Natural killer cell treated with Interleukin-12 subunit alpha and Interleukin-12 subunit beta and Interleukin-15 and Interleukin-18, amount 100 ng/mL, for 72 hours (primary cell): ENCODE measurements at regions not wholly inside any gene's neighbourhood (a gene's known extent, or its start where the extent isn't known, plus 50 kb on each side); places are given as distances from the start of the nearest gene placed in this dataset.

Source experiments
- ATAC-seq, 2 donors: fragments of 150-1000 bp; cut with Tn5 transposase in 1 of 2; sonication (Bioruptor Pico), chemical (Tn5 transposase) in 1 of 2; 2 replicates each; pipeline ENCODE4 v1.10.0; 2021
- DNase-seq: peaks from one replicate; pipeline ENCODE4 v3.0.0; 2022; ENCODE audit warnings: low spot score
- H3K27ac Mint-ChIP-seq, 2 donors: 1 replicate in 1 of 2; 2 replicates in 1 of 2; pipeline ENCODE4 v1.8.0; 2022; ENCODE audit warnings: mixed read lengths in 2 of 2, mild to moderate bottlenecking in 1 of 2, moderate library complexity in 1 of 2
- H3K27me3 Mint-ChIP-seq, 2 donors: 1 replicate in 1 of 2; 2 replicates in 1 of 2; pipeline ENCODE4 v1.8.0; 2022; ENCODE audit warnings: mixed read lengths in 2 of 2
- H3K36me3 Mint-ChIP-seq: one replicate; pipeline ENCODE4 v1.8.0; 2022; ENCODE audit warnings: mixed read lengths
- H3K4me1 Mint-ChIP-seq, 2 donors: 1 replicate in 1 of 2; 2 replicates in 1 of 2; pipeline ENCODE4 v1.8.0; 2022; ENCODE audit warnings: low read depth in 2 of 2, mixed read lengths in 2 of 2, mild to moderate bottlenecking in 1 of 2
- H3K4me3 Mint-ChIP-seq: one replicate; pipeline ENCODE4 v1.8.0; 2022; ENCODE audit warnings: mixed read lengths
- H3K9me3 Mint-ChIP-seq: 2 replicates; pipeline ENCODE4 v1.8.0; 2022; ENCODE audit warnings: mixed read lengths

GRCh38 chr10:120271696-120272095 is 185.3 kb upstream of the PLPP4 start:
- H3K9me3 Mint-ChIP-seq, result no peaks in the 10 kb centered on the region
- no peak for DNase-seq
- H3K27me3 Mint-ChIP-seq, result peaks cover 4 to 18% of the 10 kb centered on the region in 2 donors
- H3K4me3 Mint-ChIP-seq, result no peak overlapping the region
- no peaks in the 10 kb centered on the region for H3K4me1 Mint-ChIP-seq
- ATAC-seq, result no peak
- H3K36me3 Mint-ChIP-seq, result no peaks in the 10 kb centered on the region
- H3K27ac Mint-ChIP-seq, result no peak overlapping the region

- Mint-ChIP-seq H3K27ac (no peak overlapping the region), H3K27me3 (peaks cover 4 to 20% of the 10 kb centered on the region in 2 donors), H3K36me3 (no peaks in the 10 kb centered on the region), H3K4me3 (no peak overlapping the region), H3K9me3 (no peaks in the 10 kb centered on the region), H3K4me1 (no peaks in the 10 kb centered on the region)
- DNase-seq (no peak), ATAC-seq (no peak)
Measured at GRCh38 chr10:120272350-120272749, 184.7 kb upstream of the PLPP4 start.

GRCh38 chr10:120278069-120278468 is 179.0 kb upstream of the PLPP4 start:
- Mint-ChIP-seq H3K4me3 (no peak overlapping the region), H3K27me3 (peaks cover 13 to 45% of the 10 kb centered on the region in 2 donors), H3K27ac (no peak overlapping the region), H3K4me1 (no peaks in the 10 kb centered on the region), H3K36me3 (no peaks in the 10 kb centered on the region), H3K9me3 (no peaks in the 10 kb centered on the region)
- no peak for ATAC-seq
- DNase-seq, result no peak

- no peak for ATAC-seq
- no peak overlapping the region for H3K4me3 Mint-ChIP-seq
- no peak overlapping the region for H3K27ac Mint-ChIP-seq
- H3K27me3 Mint-ChIP-seq, result peaks cover 13 to 41% of the 10 kb centered on the region in 2 donors
- no peaks in the 10 kb centered on the region for H3K9me3 Mint-ChIP-seq
- no peaks in the 10 kb centered on the region for H3K36me3 Mint-ChIP-seq
- no peaks in the 10 kb centered on the region for H3K4me1 Mint-ChIP-seq
- no peak for DNase-seq
Measured at GRCh38 chr10:120279196-120279595, 177.8 kb upstream of the PLPP4 start.

- H3K4me3 Mint-ChIP-seq, result no peak overlapping the region
- ATAC-seq, result no peak
- H3K27me3 Mint-ChIP-seq, result peaks cover 9 to 25% of the 10 kb centered on the region in 2 donors
- no peak overlapping the region for H3K27ac Mint-ChIP-seq
- no peaks in the 10 kb centered on the region for H3K4me1 Mint-ChIP-seq
- DNase-seq, result no peak
- no peaks in the 10 kb centered on the region for H3K9me3 Mint-ChIP-seq
- no peaks in the 10 kb centered on the region for H3K36me3 Mint-ChIP-seq
Measured at GRCh38 chr10:120282421-120282820, 174.6 kb upstream of the PLPP4 start.

GRCh38 chr10:120282846-120283492 is 174.1 kb upstream of the PLPP4 start:
- no peaks in the 10 kb centered on the region for H3K36me3 Mint-ChIP-seq
- peaks cover 9 to 25% of the 10 kb centered on the region in 2 donors for H3K27me3 Mint-ChIP-seq
- H3K27ac Mint-ChIP-seq, result no peak overlapping the region
- no peaks in the 10 kb centered on the region for H3K9me3 Mint-ChIP-seq
- no peak overlapping the region for H3K4me3 Mint-ChIP-seq
- H3K4me1 Mint-ChIP-seq, result no peaks in the 10 kb centered on the region
- ATAC-seq (no peak), DNase-seq (no peak)

- H3K27ac Mint-ChIP-seq, result no peak overlapping the region
- no peaks in the 10 kb centered on the region for H3K4me1 Mint-ChIP-seq
- no peak for ATAC-seq
- H3K4me3 Mint-ChIP-seq, result no peak overlapping the region
- DNase-seq, result no peak
- no peaks in the 10 kb centered on the region for H3K9me3 Mint-ChIP-seq
- no peaks in the 10 kb centered on the region for H3K36me3 Mint-ChIP-seq
- peaks cover 8 to 12% of the 10 kb centered on the region in 2 donors for H3K27me3 Mint-ChIP-seq
Measured at GRCh38 chr10:120285408-120285807, 171.6 kb upstream of the PLPP4 start.

- Mint-ChIP-seq H3K27me3 (peaks cover 15 to 19% of the 10 kb centered on the region in 2 donors), H3K9me3 (no peaks in the 10 kb centered on the region), H3K27ac (no peak overlapping the region), H3K4me3 (no peak overlapping the region), H3K4me1 (no peaks in the 10 kb centered on the region), H3K36me3 (no peaks in the 10 kb centered on the region)
- ATAC-seq, result no peak
- DNase-seq, result no peak
Measured at GRCh38 chr10:120286280-120286679, 170.7 kb upstream of the PLPP4 start.

- Mint-ChIP-seq H3K4me1 (no peaks in the 10 kb centered on the region), H3K4me3 (no peak overlapping the region), H3K36me3 (no peaks in the 10 kb centered on the region), H3K27me3 (peaks cover 23 to 44% of the 10 kb centered on the region in 2 donors), H3K9me3 (no peaks in the 10 kb centered on the region), H3K27ac (no peak overlapping the region)
- ATAC-seq (no peak), DNase-seq (no peak)
Measured at GRCh38 chr10:120300513-120300912, 156.5 kb upstream of the PLPP4 start.

GRCh38 chr10:120308589-120308988 is 148.4 kb upstream of the PLPP4 start:
- Mint-ChIP-seq H3K4me3 (no peak overlapping the region), H3K36me3 (no peaks in the 10 kb centered on the region), H3K27ac (no peak overlapping the region), H3K9me3 (no peaks in the 10 kb centered on the region), H3K4me1 (no peaks in the 10 kb centered on the region), H3K27me3 (peaks cover 17 to 36% of the 10 kb centered on the region in 2 donors)
- ATAC-seq (no peak), DNase-seq (no peak)

GRCh38 chr10:120313715-120314114 is 143.3 kb upstream of the PLPP4 start:
- Mint-ChIP-seq H3K9me3 (no peaks in the 10 kb centered on the region), H3K27me3 (peaks cover 10 to 33% of the 10 kb centered on the region in 2 donors), H3K4me1 (no peaks in the 10 kb centered on the region), H3K36me3 (no peaks in the 10 kb centered on the region), H3K27ac (no peak overlapping the region), H3K4me3 (no peak overlapping the region)
- no peak for DNase-seq
- ATAC-seq, result no peak

- Mint-ChIP-seq H3K36me3 (no peaks in the 10 kb centered on the region), H3K27me3 (peaks cover 5 to 35% of the 10 kb centered on the region in 2 donors), H3K9me3 (no peaks in the 10 kb centered on the region), H3K27ac (no peak overlapping the region), H3K4me1 (no peaks in the 10 kb centered on the region), H3K4me3 (no peak overlapping the region)
- no peak for DNase-seq
- no peak for ATAC-seq
Measured at GRCh38 chr10:120314442-120314841, 142.6 kb upstream of the PLPP4 start.

GRCh38 chr10:120318862-120319261 is 138.2 kb upstream of the PLPP4 start:
- no peak for ATAC-seq
- DNase-seq, result no peak
- Mint-ChIP-seq H3K4me1 (no peaks in the 10 kb centered on the region), H3K9me3 (no peaks in the 10 kb centered on the region), H3K36me3 (no peaks in the 10 kb centered on the region), H3K27ac (no peak overlapping the region), H3K4me3 (no peak overlapping the region), H3K27me3 (peaks cover 21 to 59% of the 10 kb centered on the region in 2 donors)

GRCh38 chr10:120327675-120328074 is 129.4 kb upstream of the PLPP4 start:
- ATAC-seq, result no peak
- peaks cover 10 to 34% of the 10 kb centered on the region in 2 donors for H3K27me3 Mint-ChIP-seq
- DNase-seq, result no peak
- H3K27ac Mint-ChIP-seq, result no peak overlapping the region
- H3K4me3 Mint-ChIP-seq, result no peak overlapping the region
- H3K4me1 Mint-ChIP-seq, result no peaks in the 10 kb centered on the region
- no peaks in the 10 kb centered on the region for H3K9me3 Mint-ChIP-seq
- no peaks in the 10 kb centered on the region for H3K36me3 Mint-ChIP-seq

GRCh38 chr10:120328647-120329046 is 128.4 kb upstream of the PLPP4 start:
- Mint-ChIP-seq H3K4me1 (no peaks in the 10 kb centered on the region), H3K9me3 (no peaks in the 10 kb centered on the region), H3K36me3 (no peaks in the 10 kb centered on the region), H3K27ac (no peak overlapping the region), H3K4me3 (no peak overlapping the region), H3K27me3 (peaks cover 9 to 30% of the 10 kb centered on the region in 2 donors)
- ATAC-seq (no peak), DNase-seq (no peak)
